ENCODE measurements at regions not wholly inside any gene's neighbourhood (a gene's known extent, or its start where the extent isn't known, plus 50 kb on each side); places are given as distances from the start of the nearest gene placed in this dataset.

DNA sequence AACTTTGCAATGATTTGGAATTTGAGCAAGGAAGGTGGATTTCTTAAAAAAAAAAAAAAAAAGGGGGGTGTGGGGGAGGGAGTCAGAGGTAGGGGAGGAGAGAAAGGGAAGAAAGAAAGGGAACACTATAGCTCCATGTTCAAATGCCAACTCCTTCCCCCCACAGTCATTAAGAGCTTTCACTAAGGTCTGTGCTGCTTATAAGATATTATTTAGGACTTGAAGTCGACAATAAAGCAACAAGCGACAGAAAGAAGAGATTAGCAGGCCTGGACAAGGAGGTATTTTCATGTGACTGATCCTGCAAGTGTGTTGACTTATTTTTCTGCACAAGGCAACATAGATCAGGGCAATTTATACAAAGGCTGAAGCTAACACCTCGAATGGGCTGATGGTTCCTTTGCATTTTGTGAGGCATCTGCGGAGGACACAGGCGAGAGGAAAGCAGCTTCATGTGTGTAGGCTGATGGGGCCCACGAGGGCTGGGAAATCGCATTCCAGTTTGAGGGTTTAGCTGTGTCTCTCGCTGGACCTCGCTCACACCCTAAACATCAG, 382.0 kb downstream of the SOX11 start:
- no peak for DNase-seq
- no peaks in the 10 kb centered on the region for H3K36me3 ChIP-seq (replicated peaks; ENCODE audit: control insufficient read depth, insufficient read depth, low read length)
- no peak overlapping the region for H3K4me3 ChIP-seq (ENCODE audit: insufficient read depth, low read depth, low read length)
- H3K27me3 ChIP-seq (ENCODE audit: control insufficient read depth, insufficient read depth, low read length): no peaks in the 10 kb centered on the region

DNA sequence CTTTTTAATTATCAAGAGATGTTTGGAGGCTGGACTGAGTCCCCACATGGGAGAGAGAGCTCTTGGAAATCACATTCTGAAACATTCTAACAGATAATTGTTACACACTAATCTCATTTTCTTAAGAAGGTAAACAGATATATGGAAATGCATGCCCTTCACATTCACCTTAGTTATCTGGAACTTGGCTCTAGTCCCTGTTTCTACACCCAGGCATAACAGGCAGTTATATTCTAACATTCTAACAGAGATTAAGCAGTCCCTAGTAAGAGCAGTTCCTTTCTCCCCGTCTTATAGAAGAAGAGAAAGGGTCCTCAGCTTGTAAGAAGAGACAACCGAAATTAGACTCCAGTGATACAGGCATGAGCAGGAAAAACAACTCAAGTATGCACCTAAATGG, 385.4 kb downstream of the SOX11 start:
- no peaks in the 10 kb centered on the region for H3K36me3 ChIP-seq (replicated peaks; ENCODE audit: control insufficient read depth, insufficient read depth, low read length)
- no peak overlapping the region for H3K4me3 ChIP-seq (ENCODE audit: insufficient read depth, low read depth, low read length)
- H3K27me3 ChIP-seq (ENCODE audit: control insufficient read depth, insufficient read depth, low read length): no peaks in the 10 kb centered on the region
- no peak for DNase-seq

DNA sequence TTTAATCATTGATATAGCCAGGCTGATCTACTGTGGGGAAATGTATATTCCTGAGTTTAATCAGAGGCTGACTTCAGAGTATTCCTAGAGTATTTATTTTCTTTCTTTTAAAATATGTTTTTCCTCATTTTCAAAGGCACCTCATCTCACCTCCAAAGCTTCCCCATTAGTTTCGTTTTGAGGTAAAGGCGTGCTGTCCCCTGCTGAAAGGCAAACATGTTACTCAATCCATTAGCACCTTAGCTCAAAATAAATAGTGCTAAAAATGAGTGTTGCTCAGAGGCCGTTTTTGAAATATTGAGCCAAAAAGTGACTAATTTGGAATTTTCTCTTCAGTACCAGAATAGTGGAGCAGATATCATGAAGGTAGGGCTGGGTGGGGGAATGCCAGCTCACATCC, 386.2 kb downstream of the SOX11 start:
- DNase-seq: no peak
- H3K27me3 ChIP-seq (ENCODE audit: control insufficient read depth, insufficient read depth, low read length): no peaks in the 10 kb centered on the region
- H3K36me3 ChIP-seq (replicated peaks; ENCODE audit: control insufficient read depth, insufficient read depth, low read length): no peaks in the 10 kb centered on the region
- no peak overlapping the region for H3K4me3 ChIP-seq (ENCODE audit: insufficient read depth, low read depth, low read length)

DNA sequence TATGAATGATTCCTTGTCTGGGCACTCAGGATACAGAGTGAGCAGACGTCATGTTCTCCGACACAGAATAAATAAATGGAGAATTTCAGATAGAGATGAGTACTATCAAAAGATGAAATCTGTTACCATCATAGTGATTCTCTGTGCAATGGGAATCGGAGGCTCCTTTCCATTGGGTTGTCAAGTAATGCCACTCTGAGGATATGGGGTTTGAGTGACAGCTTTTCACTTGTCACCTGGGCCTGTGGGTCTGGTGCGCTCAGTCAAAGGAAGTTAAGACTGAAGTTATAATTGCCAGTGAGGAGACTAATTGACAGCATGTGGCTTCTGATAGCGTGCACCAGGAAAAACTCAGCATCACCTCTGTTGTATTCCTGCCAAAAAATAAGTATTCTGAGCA, 387.2 kb downstream of the SOX11 start:
- H3K27me3 ChIP-seq (ENCODE audit: control insufficient read depth, insufficient read depth, low read length): no peaks in the 10 kb centered on the region
- no peak for DNase-seq
- H3K4me3 ChIP-seq (ENCODE audit: insufficient read depth, low read depth, low read length): no peak overlapping the region
- no peaks in the 10 kb centered on the region for H3K36me3 ChIP-seq (replicated peaks; ENCODE audit: control insufficient read depth, insufficient read depth, low read length)

DNA sequence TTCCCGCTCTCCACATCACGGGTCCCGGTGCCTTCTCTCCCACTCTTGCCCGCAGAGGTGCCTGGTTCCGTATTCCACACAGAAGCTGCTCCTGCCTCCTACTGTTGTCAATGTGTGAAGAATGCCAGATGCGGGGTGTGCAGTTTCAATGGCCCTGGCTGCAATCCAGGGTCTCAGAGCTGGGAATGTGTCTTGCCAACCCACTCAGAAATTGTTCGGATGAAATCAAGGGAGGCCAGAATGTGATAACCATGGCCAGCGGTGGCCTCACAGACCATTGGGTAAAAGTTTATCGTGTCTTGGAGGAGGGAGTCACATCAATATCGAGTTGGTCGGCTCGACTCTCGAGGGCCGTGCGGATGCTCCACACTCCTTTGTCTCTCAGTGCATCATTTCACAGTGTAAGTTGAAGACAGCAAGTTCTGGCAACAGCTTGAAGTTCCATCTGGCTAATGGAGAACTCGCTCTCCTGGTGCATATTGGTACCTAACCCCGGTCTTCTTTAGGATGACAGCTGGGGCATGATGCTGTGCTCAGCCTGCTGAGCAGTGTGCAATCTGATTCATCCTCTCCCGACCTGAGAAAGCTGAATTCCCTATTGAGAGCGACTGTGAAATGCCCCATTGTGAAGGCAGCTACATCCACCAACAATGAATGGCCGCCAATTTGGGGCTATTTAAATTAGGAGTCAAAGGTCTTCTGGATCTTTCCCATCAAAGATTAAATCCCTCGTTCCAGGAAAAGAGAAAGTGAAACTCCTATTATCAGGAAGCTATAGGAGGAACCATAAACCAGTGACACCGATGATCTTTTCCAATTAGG, 389.0 kb downstream of the SOX11 start:
- Histone ChIP-seq H3K27me3 (ENCODE audit: control insufficient read depth, insufficient read depth, low read length) (no peaks in the 10 kb centered on the region), H3K4me3 (ENCODE audit: insufficient read depth, low read depth, low read length) (no peak overlapping the region), H3K36me3 (replicated peaks; ENCODE audit: control insufficient read depth, insufficient read depth, low read length) (no peaks in the 10 kb centered on the region)
- DNase-seq: no peak

DNA sequence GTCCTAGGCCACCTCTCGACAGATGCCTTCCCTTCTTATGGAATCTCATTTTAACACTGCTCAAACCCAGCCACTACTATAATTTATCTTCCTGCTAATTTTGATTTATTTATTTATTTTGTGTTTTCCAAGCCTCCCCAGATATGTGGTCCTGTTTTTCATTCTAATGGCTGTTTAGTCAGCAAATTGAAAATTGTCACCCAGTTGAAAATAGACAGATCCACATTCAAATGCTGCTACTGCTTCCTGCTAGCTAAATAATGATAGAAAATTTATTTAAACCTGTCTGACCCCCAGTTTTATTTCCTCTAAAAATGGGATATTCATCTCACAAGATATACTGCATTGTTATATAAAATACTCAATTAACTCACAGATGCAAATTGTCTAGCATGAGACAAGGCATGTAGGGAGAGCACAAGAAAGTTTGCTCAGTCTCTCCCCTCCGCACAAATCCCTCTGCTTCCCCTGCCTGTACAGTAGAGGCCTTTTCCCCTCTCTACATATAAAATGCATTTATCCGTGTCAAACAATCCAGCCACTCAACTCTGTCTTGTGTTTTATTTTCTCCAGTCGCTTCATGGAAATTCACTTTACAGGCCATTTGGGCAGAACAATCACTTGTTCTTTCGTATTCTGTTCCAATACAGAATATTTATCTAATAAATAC, 389.9 kb downstream of the SOX11 start:
- Histone ChIP-seq H3K36me3 (replicated peaks; ENCODE audit: control insufficient read depth, insufficient read depth, low read length) (no peaks in the 10 kb centered on the region), H3K4me3 (ENCODE audit: insufficient read depth, low read depth, low read length) (no peak overlapping the region), H3K27me3 (ENCODE audit: control insufficient read depth, insufficient read depth, low read length) (no peaks in the 10 kb centered on the region)
- no peak for DNase-seq

DNA sequence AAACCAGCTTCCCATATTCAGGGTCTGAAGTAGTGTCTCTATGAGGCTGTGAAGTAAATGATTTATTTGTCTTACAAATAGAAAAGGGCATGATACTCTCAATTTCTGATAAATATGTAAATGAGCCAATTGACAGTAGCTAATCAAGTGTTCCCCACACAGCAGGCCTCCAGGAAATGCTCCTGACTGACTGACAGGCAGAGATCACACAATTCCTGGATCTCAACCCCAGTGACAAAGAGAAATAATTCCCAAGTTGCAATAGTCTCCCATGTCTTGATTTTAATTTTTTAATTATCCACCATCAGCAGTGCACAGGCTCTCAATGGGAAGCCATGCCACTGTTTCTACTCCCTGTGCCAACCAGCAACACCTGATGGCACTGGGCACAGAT, 390.4 kb downstream of the SOX11 start:
- H3K4me3 ChIP-seq (ENCODE audit: insufficient read depth, low read depth, low read length): no peak overlapping the region
- no peak for DNase-seq
- H3K36me3 ChIP-seq (replicated peaks; ENCODE audit: control insufficient read depth, insufficient read depth, low read length): no peaks in the 10 kb centered on the region
- no peaks in the 10 kb centered on the region for H3K27me3 ChIP-seq (ENCODE audit: control insufficient read depth, insufficient read depth, low read length)

DNA sequence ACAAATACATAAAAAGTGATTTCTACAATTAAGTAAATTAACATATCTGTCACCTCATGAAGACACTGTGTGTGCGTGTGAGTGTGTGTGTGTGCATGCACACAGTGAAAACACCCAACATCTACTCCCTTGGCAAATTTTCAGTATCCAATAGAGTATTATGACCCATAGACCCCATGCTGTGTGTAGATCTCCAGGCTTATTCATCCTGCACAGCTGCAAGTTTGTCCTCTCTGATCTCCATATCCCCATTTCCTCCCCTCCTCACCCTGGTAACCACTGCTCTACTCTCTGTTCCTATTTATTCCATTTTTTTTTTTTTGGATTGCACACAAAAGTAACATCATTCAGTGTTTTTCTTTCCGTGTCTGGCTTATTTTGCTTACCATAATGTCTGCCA, 391.0 kb downstream of the SOX11 start:
- H3K36me3 ChIP-seq (replicated peaks; ENCODE audit: control insufficient read depth, insufficient read depth, low read length): no peaks in the 10 kb centered on the region
- no peak for DNase-seq
- no peaks in the 10 kb centered on the region for H3K27me3 ChIP-seq (ENCODE audit: control insufficient read depth, insufficient read depth, low read length)
- H3K4me3 ChIP-seq (ENCODE audit: insufficient read depth, low read depth, low read length): no peak overlapping the region

DNA sequence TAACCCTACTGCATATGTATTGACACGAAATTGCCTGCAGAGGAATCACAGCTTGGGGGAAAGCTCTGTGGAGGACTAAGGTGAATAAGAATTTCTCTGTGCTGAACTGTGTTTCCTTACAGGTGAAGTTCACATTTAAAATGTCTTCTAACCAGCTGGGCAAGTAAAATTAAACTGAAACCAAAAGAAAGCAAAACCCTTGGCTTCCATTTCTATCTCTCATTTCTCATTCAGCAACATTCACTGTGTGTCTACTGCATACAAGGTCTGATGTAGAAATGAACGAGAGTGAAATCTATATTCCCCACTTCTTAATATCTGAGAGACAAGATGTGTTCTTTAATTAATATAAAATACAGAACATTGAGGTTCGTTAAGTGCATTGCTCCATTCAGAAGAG, 397.3 kb downstream of the SOX11 start:
- DNase-seq: peak; percentile 40
- H3K27me3 ChIP-seq (ENCODE audit: control insufficient read depth, insufficient read depth, low read length): no peaks in the 10 kb centered on the region
- H3K4me3 ChIP-seq (ENCODE audit: insufficient read depth, low read depth, low read length): no peak overlapping the region
- no peaks in the 10 kb centered on the region for H3K36me3 ChIP-seq (replicated peaks; ENCODE audit: control insufficient read depth, insufficient read depth, low read length)

DNA sequence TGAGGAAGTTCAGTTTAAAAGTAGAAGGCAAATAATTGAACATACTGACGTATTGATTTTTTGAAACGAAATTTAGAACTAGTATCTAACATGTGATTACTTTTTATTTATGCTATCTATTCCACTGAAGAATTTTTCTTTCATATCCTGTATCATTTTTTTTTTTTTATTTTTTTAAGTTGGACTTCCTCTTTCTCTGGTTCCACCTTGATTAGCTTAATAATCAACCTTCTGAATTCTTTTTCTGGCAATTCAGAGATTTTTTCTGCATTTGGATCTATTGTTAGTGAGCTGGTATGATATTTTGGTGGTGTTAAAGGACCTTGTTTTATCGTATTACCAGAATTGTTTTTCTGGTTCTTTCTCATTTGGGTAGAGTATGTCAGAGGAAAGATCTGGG, 411.2 kb downstream of the SOX11 start:
- Histone ChIP-seq H3K27me3 (ENCODE audit: control insufficient read depth, insufficient read depth, low read length) (no peaks in the 10 kb centered on the region), H3K4me3 (ENCODE audit: insufficient read depth, low read depth, low read length) (no peak overlapping the region), H3K36me3 (replicated peaks; ENCODE audit: control insufficient read depth, insufficient read depth, low read length) (no peaks in the 10 kb centered on the region)
- DNase-seq: no peak

DNA sequence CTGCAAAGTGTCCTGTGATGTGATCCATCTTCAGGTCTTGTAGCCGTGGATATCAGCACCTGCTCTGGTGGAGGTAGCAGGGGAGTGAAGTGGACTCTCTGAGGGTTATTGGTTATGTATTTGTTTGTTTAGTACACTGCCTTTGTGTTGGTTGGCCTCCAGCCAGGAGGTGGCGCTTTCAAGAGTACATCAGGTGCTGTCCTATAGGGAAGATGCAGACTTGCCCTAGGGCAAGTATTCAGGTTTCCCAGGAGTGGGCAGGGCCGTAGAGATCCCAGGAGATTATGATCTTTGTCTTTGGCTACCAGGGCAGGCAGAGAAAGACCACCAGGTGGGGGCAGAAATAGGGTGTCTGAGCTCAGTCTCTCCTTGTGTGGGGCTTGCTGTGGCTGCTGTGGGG, 411.8 kb downstream of the SOX11 start:
- no peak for DNase-seq
- no peaks in the 10 kb centered on the region for H3K27me3 ChIP-seq (ENCODE audit: control insufficient read depth, insufficient read depth, low read length)
- H3K36me3 ChIP-seq (replicated peaks; ENCODE audit: control insufficient read depth, insufficient read depth, low read length): no peaks in the 10 kb centered on the region

DNA sequence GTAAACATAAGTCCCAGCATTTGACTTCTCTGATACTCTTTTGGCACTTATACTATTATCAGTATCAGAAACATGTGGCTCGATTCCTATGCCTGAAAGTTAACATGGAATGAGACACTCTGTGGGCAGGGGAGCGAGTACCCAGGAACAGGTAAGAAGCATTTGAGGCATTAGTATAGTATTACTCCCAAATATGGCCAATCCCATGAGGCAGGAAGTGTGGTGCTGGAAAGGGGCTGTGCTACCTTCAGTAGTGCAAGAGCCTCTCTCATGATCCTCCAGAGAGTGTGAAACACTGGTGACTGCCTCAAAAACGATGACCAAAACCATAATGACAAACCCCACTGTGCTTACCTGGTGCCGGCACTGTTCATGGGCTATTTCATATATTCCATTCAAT, 415.1 kb downstream of the SOX11 start:
- H3K27me3 ChIP-seq (ENCODE audit: control insufficient read depth, insufficient read depth, low read length): no peaks in the 10 kb centered on the region
- H3K36me3 ChIP-seq (replicated peaks; ENCODE audit: control insufficient read depth, insufficient read depth, low read length): no peaks in the 10 kb centered on the region
- no peak overlapping the region for H3K4me3 ChIP-seq (ENCODE audit: insufficient read depth, low read depth, low read length)
- DNase-seq: no peak

More for the DNA sequence above, 411.8 kb downstream of the SOX11 start:
- no peak overlapping the region for H3K4me3 ChIP-seq (ENCODE audit: insufficient read depth, low read depth, low read length)

DNA sequence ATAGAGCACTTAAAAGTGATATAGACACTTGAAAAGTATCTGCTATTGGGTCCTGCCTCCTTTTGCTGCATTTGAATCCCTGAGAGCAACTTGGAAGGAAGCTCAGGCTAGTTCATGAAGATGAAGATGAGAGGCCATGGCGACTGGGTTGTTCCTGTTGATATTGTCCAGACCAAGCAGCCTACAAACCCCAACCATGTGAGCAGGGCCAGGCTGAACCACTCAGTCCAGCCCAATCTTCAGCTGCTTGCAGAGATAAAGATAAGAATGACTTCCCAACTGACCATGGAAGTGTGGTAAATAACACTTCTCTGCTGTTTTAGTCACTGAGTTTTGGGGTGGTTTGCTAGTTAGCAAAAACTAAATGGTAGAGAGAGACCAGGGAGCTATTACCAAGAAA, 417.6 kb downstream of the SOX11 start:
- Histone ChIP-seq H3K36me3 (replicated peaks; ENCODE audit: control insufficient read depth, insufficient read depth, low read length) (no peaks in the 10 kb centered on the region), H3K4me3 (ENCODE audit: insufficient read depth, low read depth, low read length) (no peak overlapping the region), H3K27me3 (ENCODE audit: control insufficient read depth, insufficient read depth, low read length) (no peaks in the 10 kb centered on the region)
- DNase-seq: no peak

DNA sequence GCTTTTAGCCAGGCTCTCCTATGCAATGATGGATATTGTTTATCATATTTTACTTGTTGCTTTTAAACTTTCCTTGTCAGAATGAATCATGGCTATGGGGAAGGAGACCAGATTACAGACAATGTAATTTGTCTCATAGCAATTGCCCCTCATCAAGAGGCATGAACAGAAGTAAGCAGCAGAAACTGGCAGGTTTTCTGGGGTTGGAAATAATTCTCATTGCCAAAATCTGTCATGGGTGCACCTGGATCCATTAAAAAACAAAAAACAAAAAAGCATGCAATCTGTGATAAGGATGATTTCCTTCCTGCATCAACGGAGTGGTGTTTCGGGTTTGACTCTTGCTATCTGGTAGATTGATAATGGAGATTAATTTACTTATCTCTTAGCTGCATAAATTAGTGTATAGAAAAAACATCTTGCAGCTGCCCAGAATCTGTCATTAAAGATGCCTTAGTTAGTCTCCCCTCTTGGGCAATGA, 419.6 kb downstream of the SOX11 start:
- Histone ChIP-seq H3K36me3 (replicated peaks; ENCODE audit: control insufficient read depth, insufficient read depth, low read length) (no peaks in the 10 kb centered on the region), H3K4me3 (ENCODE audit: insufficient read depth, low read depth, low read length) (no peak overlapping the region), H3K27me3 (ENCODE audit: control insufficient read depth, insufficient read depth, low read length) (no peaks in the 10 kb centered on the region)
- DNase-seq: no peak

DNA sequence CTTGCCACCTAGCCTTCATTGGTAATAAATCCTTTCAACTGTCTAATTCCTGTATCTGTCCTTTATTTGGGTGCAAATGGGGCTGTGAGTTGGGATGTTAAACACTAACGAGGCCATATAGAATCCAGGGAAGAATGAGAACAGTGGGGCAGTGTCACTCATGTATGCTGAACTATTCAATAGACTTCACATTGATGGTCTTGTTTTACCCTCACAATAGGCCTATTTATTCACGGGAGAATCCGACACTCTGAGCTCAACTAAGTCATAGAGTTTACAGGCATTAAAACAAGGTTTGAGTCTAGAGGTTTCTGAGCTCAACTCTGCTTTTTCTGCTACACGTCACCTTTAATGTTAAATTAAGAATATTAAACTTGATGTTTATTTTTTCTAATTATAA, 421.6 kb downstream of the SOX11 start:
- Histone ChIP-seq H3K27me3 (ENCODE audit: control insufficient read depth, insufficient read depth, low read length) (no peaks in the 10 kb centered on the region), H3K4me3 (ENCODE audit: insufficient read depth, low read depth, low read length) (no peak overlapping the region), H3K36me3 (replicated peaks; ENCODE audit: control insufficient read depth, insufficient read depth, low read length) (no peaks in the 10 kb centered on the region)
- no peak for DNase-seq
